ENCODE measurements at regions not wholly inside any gene's neighbourhood (a gene's known extent, or its start where the extent isn't known, plus 50 kb on each side); places are given as distances from the start of the nearest gene placed in this dataset.

GRCh38 chr15:27648359-27648758 lies 450.8 kb downstream of the OCA2 start:
- TF ChIP-seq POLR2AphosphoS5 (IDR thresholded peaks at IDR 0.05; ENCODE audit: insufficient read depth in 1 of 2, low read depth in 1 of 2) (no peak), CTCF (IDR thresholded peaks at IDR 0.05) (no peak)

All from vagina (tissue), 2 donors.